Upper lobe of left lung (tissue), 4 donors: ENCODE measurements at regions not wholly inside any gene's neighbourhood (a gene's known extent, or its start where the extent isn't known, plus 50 kb on each side); places are given as distances from the start of the nearest gene placed in this dataset.

Source experiments
- EP300 ChIP-seq, 4 donors: sonication (generic); formaldehyde crosslinking; IDR thresholded peaks; one replicate each; pipeline ENCODE4 v1.5.1; 2017; ENCODE audit warnings: antibody characterized with exemption in 4 of 4, control low read depth in 2 of 4
- POLR2A ChIP-seq, 4 donors: fragments of 450-650 bp; IDR thresholded peaks; one replicate each; pipeline ENCODE4 v1.5.1; 2016 to 2017; ENCODE audit warnings: antibody characterized with exemption in 4 of 4, mild to moderate bottlenecking in 2 of 4
- TF ChIP-seq, protein P1 (sequence below), 6 experiments: fragments of 450-650 bp in 4 of 6; fragments of 200-600 bp in 2 of 6; sonication (generic) in 2 of 6; IDR thresholded peaks; one replicate each; pipeline ENCODE4 v1.5.1; 2016 to 2019; ENCODE audit warnings: antibody characterized with exemption in 6 of 6

DNA sequence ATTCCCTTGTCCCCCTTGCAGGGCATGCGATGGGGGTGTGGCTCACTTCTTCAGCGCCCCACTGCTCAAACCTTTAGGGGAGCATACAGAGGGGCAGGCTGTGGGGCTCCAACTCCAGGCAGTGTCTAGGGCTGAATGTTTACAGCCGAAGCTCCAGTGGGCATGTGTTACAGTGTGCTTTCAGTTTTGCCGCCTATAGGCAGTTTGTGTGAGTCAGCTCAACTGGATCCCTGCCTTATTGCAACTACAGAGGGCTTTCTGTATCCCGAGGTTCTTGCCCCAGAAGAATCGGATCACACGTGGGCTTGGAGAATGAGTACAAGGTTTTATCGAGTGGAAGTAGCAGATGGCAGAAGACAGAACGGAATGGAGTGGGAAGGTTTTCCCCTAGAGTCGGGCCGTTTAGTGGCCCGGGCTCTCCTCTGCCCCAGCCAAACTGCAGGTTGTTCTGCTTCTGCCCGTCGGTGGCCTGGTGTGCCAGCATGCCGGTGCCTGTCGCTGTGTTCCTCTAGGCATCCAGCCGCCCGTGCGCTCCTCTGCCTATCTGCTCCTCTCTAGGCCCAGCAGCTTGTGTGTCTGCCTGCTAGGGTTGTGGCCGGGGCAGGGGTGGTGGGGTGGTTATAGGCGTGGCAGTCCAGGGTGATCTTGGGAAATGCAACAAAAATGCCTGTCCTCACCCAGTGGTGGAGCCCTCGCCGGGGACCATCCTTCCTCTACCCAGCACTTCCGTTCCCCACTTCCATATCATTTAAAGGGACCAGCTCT, 435.9 kb upstream of the SGCG start:
- TF ChIP-seq, protein P1, sequence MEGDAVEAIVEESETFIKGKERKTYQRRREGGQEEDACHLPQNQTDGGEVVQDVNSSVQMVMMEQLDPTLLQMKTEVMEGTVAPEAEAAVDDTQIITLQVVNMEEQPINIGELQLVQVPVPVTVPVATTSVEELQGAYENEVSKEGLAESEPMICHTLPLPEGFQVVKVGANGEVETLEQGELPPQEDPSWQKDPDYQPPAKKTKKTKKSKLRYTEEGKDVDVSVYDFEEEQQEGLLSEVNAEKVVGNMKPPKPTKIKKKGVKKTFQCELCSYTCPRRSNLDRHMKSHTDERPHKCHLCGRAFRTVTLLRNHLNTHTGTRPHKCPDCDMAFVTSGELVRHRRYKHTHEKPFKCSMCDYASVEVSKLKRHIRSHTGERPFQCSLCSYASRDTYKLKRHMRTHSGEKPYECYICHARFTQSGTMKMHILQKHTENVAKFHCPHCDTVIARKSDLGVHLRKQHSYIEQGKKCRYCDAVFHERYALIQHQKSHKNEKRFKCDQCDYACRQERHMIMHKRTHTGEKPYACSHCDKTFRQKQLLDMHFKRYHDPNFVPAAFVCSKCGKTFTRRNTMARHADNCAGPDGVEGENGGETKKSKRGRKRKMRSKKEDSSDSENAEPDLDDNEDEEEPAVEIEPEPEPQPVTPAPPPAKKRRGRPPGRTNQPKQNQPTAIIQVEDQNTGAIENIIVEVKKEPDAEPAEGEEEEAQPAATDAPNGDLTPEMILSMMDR (IDR thresholded peaks at IDR 0.05) = no peak
- TF ChIP-seq EP300 (IDR thresholded peaks at IDR 0.05) (no peak), POLR2A (IDR thresholded peaks at IDR 0.05) (no peak)
